HEK293 (cell line): ENCODE measurements at regions not wholly inside any gene's neighbourhood (a gene's known extent, or its start where the extent isn't known, plus 50 kb on each side); places are given as distances from the start of the nearest gene placed in this dataset.

Experiments used
- AEBP2 ChIP-seq: fragments of 450-650 bp; formaldehyde crosslinking; IDR thresholded peaks from 2 replicates; pipeline ENCODE4 v1.5.1; 2016; ENCODE audit warnings: missing biosample characterization, missing genetic modification characterization, borderline replicate concordance
- CTCF ChIP-seq: fragments of 450-650 bp; formaldehyde crosslinking; IDR thresholded peaks from 2 replicates; pipeline ENCODE4 v1.5.1; 2016; ENCODE audit warnings: missing biosample characterization, missing genetic modification characterization
- ZFP3 ChIP-seq: fragments of 450-650 bp; formaldehyde crosslinking; IDR thresholded peaks from 2 replicates; pipeline ENCODE4 v1.5.1; 2016; ENCODE audit warnings: low read depth, missing biosample characterization, missing genetic modification characterization
- ZNF398 ChIP-seq: fragments of 450-650 bp; formaldehyde crosslinking; IDR thresholded peaks from 2 replicates; pipeline ENCODE4 v1.5.1; 2017; ENCODE audit warnings: missing biosample characterization, missing genetic modification characterization
- ZNF530 ChIP-seq: fragments of 450-650 bp; formaldehyde crosslinking; IDR thresholded peaks from 2 replicates; pipeline ENCODE4 v1.5.1; 2016; ENCODE audit warnings: low read depth, missing biosample characterization, missing genetic modification characterization
- ZNF776 ChIP-seq: fragments of 450-650 bp; formaldehyde crosslinking; IDR thresholded peaks from 2 replicates; pipeline ENCODE4 v1.5.0; 2017; ENCODE audit warnings: missing biosample characterization, missing genetic modification characterization, borderline replicate concordance

GRCh38 chr7:156207306-156207705 lies 395.0 kb upstream of the SHH start:
- TF ChIP-seq ZNF776 (no peak), ZNF530 (tag by site-specific recombination) (no peak), AEBP2 (no peak), ZNF398 (no peak), CTCF (tag by site-specific recombination) (no peak), ZFP3 (tag by site-specific recombination) (no peak)
